ENCODE measurements at regions not wholly inside any gene's neighbourhood (a gene's known extent, or its start where the extent isn't known, plus 50 kb on each side); places are given as distances from the start of the nearest gene placed in this dataset.
"Not testable (repeated sequence)": the region's sequence is repeated elsewhere in the genome, so short reads cannot be mapped to it uniquely, and the experiment has no call there.

- DNase-seq (ENCODE audit: low read depth in 2 of 2) = no peak
Observed at GRCh38 chr5:56298336-56299090, 65.4 kb upstream of the ANKRD55 start.

GRCh38 chr5:56297851-56298250, 64.7 kb upstream of the ANKRD55 start:
- no peak for DNase-seq (ENCODE audit: low read depth in 2 of 2)

- not testable (repeated sequence) for DNase-seq (ENCODE audit: low read depth in 2 of 2)
Observed at GRCh38 chr5:56295311-56295710, 62.2 kb upstream of the ANKRD55 start.

GRCh38 chr5:56294354-56294753, 61.2 kb upstream of the ANKRD55 start:
- DNase-seq (ENCODE audit: low read depth in 2 of 2) = no peak

GRCh38 chr5:56292874-56293273, 59.7 kb upstream of the ANKRD55 start:
- not testable (repeated sequence) for DNase-seq (ENCODE audit: low read depth in 2 of 2)

GRCh38 chr5:56291661-56292374, 58.7 kb upstream of the ANKRD55 start:
- DNase-seq (ENCODE audit: low read depth in 2 of 2) = no peak

GRCh38 chr5:56291079-56291643, 58.0 kb upstream of the ANKRD55 start:
- no peak for DNase-seq (ENCODE audit: low read depth in 2 of 2)

GRCh38 chr5:56290378-56291078, 57.4 kb upstream of the ANKRD55 start:
- no peak for DNase-seq (ENCODE audit: low read depth in 2 of 2)

GRCh38 chr5:56289602-56289987, 56.5 kb upstream of the ANKRD55 start:
- DNase-seq (ENCODE audit: low read depth in 2 of 2) = no peak

- no peak for DNase-seq (ENCODE audit: low read depth in 2 of 2)
Observed at GRCh38 chr5:56288873-56289601, 55.9 kb upstream of the ANKRD55 start.

- DNase-seq (ENCODE audit: low read depth in 2 of 2) = no peak
Observed at GRCh38 chr5:56286015-56286884, 53.1 kb upstream of the ANKRD55 start.

GRCh38 chr5:56282951-56283350, 49.8 kb upstream of the ANKRD55 start:
- no peak for DNase-seq (ENCODE audit: low read depth in 2 of 2)

All from stimulated activated CD4-positive, alpha-beta T cell treated with anti-CD3 and anti-CD28 coated beads, Interleukin-12 subunit alpha, Interleukin-12 subunit beta, amount 100 ng/mL, for 24 hours (primary cell).